ENCODE measurements at regions not wholly inside any gene's neighbourhood (a gene's known extent, or its start where the extent isn't known, plus 50 kb on each side); places are given as distances from the start of the nearest gene placed in this dataset.

DNA sequence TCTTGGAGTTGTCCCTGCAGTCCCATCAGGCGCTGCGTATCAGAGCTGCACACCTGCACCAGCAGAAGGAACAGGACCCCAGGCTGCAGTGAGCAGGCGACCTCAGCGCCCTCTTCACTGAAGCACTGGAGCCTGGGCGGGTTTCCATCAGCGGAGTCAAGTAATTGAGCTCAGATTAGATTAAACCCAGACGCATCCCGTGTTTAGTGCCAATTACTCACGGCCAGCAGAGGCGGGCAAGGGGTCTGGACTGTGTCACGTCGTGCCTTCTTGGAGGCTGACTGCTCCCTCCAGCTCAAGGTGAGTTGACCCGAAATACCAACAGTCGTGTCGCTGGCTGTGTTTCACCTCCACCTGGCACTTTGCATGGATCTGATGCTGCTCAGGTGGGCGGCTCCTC is 123.6 kb downstream of the CXCL12 start:
- no peak for DNase-seq (ENCODE audit: extremely low spot score, unreplicated experiment)
- no peak overlapping the region for H3K4me3 Mint-ChIP-seq (ENCODE audit: unreplicated experiment)
- TF ChIP-seq, protein P1, sequence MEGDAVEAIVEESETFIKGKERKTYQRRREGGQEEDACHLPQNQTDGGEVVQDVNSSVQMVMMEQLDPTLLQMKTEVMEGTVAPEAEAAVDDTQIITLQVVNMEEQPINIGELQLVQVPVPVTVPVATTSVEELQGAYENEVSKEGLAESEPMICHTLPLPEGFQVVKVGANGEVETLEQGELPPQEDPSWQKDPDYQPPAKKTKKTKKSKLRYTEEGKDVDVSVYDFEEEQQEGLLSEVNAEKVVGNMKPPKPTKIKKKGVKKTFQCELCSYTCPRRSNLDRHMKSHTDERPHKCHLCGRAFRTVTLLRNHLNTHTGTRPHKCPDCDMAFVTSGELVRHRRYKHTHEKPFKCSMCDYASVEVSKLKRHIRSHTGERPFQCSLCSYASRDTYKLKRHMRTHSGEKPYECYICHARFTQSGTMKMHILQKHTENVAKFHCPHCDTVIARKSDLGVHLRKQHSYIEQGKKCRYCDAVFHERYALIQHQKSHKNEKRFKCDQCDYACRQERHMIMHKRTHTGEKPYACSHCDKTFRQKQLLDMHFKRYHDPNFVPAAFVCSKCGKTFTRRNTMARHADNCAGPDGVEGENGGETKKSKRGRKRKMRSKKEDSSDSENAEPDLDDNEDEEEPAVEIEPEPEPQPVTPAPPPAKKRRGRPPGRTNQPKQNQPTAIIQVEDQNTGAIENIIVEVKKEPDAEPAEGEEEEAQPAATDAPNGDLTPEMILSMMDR (IDR thresholded peaks at IDR 0.05), result no peak
- H3K27me3 Mint-ChIP-seq (ENCODE audit: unreplicated experiment), result peaks cover 28% of the 10 kb centered on the region
- H3K9me3 Mint-ChIP-seq (ENCODE audit: unreplicated experiment), result no peaks in the 10 kb centered on the region
- no peaks in the 10 kb centered on the region for H3K36me3 Mint-ChIP-seq (ENCODE audit: unreplicated experiment)
- H3K27ac Mint-ChIP-seq (ENCODE audit: unreplicated experiment), result no peak overlapping the region
- H3K4me1 Mint-ChIP-seq (ENCODE audit: unreplicated experiment), result no peaks in the 10 kb centered on the region

DNA sequence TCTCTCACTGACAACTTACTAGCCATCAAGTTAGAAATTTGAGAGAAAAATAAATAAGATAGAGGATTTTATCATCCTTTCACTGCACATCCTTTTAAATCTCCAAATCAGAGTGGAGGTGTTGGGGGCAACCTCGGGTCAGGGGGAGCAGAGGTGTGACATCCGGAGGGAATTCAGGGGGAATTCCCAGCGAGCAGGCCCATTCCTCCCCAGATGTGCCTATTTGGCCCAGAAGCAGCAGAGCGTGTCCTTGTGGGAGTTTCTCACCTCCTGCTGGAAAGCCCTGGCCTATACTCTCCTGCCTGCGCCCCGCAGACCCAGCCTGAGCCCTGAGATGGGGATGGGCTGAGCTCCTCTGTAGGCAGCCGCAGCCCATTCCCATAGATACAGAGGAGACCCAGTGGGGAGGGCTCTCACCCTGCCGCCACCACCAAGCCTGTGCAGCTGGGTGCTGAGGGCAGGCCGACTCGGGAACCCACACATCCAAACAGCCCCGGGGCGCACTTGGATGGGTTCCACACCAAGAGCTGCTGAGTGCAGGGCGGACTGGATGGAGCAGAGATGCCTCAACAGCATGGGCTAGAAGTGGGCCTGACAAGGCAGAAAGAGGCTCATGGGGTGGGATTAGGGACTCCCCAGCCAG is 124.5 kb downstream of the CXCL12 start:
- Mint-ChIP-seq H3K4me3 (ENCODE audit: unreplicated experiment) (no peak overlapping the region), H3K27me3 (ENCODE audit: unreplicated experiment) (peaks cover 28% of the 10 kb centered on the region), H3K9me3 (ENCODE audit: unreplicated experiment) (no peaks in the 10 kb centered on the region), H3K36me3 (ENCODE audit: unreplicated experiment) (no peaks in the 10 kb centered on the region), H3K27ac (ENCODE audit: unreplicated experiment) (no peak overlapping the region), H3K4me1 (ENCODE audit: unreplicated experiment) (no peaks in the 10 kb centered on the region)
- DNase-seq (ENCODE audit: extremely low spot score, unreplicated experiment), result no peak
- TF ChIP-seq, protein P1 (IDR thresholded peaks at IDR 0.05), result no peak

DNA sequence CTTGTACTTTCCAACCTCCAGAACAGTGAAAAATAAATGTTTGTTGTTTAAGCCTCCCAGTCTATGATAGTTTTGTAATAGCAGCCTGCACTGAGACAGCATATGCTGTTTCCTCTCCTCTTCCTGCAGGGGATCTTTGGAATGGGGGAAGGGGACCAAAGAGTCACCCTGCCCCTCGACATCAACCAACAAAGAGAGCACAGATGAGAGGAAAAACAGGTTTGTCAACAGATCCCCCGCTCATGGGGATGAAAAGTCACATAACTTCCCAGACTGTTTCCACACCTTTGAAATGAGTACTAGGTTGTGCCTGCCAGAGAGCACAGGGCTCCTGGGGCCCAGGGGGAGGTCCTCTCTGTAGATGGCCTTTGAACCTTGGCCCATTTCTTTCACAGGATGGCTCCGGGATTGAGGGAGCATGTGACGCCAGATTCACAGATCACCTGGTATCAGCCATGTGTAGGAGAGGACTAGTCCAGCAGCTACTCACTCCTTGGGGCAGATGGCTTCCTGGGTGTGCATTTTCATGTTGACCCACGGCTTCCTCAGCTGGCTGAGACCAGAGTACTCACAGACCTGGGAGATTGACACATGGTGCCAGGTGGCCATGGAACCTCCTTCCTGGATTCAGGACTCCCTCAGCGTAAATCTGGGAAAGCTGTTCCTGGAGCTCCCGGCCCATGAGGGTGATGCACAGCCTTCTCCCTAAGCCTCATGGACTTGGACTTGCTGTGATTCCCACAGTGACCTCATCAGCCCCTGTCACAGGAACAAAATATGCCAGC is 125.6 kb downstream of the CXCL12 start:
- H3K27me3 Mint-ChIP-seq (ENCODE audit: unreplicated experiment), result peaks cover 27% of the 10 kb centered on the region
- H3K4me3 Mint-ChIP-seq (ENCODE audit: unreplicated experiment), result no peak overlapping the region
- no peak overlapping the region for H3K27ac Mint-ChIP-seq (ENCODE audit: unreplicated experiment)
- no peak for DNase-seq (ENCODE audit: extremely low spot score, unreplicated experiment)
- H3K4me1 Mint-ChIP-seq (ENCODE audit: unreplicated experiment), result peaks cover under 1% of the 10 kb centered on the region
- no peaks in the 10 kb centered on the region for H3K9me3 Mint-ChIP-seq (ENCODE audit: unreplicated experiment)
- TF ChIP-seq, protein P1 (IDR thresholded peaks at IDR 0.05), result no peak
- no peaks in the 10 kb centered on the region for H3K36me3 Mint-ChIP-seq (ENCODE audit: unreplicated experiment)

DNA sequence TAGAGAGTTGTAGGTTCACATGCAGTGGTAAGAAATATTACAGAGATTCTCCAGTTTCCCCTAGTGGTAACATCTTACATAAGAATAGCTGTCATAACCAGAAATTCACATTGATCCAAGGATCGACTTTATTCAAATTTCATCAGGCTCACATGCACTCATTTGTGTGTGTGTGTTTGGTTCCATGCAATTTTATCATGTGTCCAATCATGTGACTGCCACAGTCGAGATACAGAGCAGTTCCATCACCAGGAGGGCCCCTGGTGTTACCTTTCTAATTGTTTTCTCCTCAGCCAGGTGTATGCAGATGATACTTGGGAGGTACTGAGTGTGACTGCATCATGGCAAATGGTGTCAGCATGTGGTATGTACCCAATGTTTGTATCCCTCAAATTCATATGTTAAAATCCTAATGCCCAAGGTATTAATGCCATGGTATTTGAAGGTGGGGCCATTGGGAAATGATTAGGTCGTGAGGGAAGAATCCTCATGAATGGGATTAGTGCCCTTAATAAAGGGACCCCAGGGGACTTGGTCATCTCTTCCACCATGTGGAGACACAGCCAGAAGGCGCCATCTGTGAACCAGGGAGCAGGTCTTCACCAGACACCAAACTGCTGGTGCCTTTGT is 126.3 kb downstream of the CXCL12 start:
- Mint-ChIP-seq H3K27me3 (ENCODE audit: unreplicated experiment) (peaks cover 25% of the 10 kb centered on the region), H3K36me3 (ENCODE audit: unreplicated experiment) (no peaks in the 10 kb centered on the region), H3K27ac (ENCODE audit: unreplicated experiment) (no peak overlapping the region), H3K4me1 (ENCODE audit: unreplicated experiment) (peaks cover 7% of the 10 kb centered on the region), H3K9me3 (ENCODE audit: unreplicated experiment) (no peaks in the 10 kb centered on the region), H3K4me3 (ENCODE audit: unreplicated experiment) (no peak overlapping the region)
- TF ChIP-seq, protein P1 (IDR thresholded peaks at IDR 0.05), result no peak
- DNase-seq (ENCODE audit: extremely low spot score, unreplicated experiment), result no peak

DNA sequence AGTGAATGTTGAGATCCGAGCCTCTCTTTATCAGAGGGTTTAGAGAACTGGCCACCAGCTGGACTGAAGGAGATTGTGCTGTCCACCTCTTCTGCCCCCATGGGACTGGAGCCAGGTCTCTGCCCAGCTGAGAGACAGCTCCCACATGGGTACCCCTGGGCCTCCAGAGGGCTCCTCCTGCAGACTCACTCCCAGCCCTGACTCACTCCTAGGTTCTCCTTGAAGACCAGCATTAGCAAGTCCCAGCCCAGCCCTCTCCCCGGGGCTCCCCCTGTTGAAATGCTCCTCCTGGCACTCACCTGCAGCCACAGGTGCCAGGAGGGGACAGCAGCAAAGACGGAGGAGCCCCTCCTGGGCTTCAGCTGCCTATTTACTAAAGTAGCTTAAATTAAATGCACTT is 126.9 kb downstream of the CXCL12 start:
- Mint-ChIP-seq H3K27me3 (ENCODE audit: unreplicated experiment) (peaks cover 22% of the 10 kb centered on the region), H3K4me3 (ENCODE audit: unreplicated experiment) (no peak overlapping the region), H3K36me3 (ENCODE audit: unreplicated experiment) (no peaks in the 10 kb centered on the region), H3K9me3 (ENCODE audit: unreplicated experiment) (no peaks in the 10 kb centered on the region), H3K4me1 (ENCODE audit: unreplicated experiment) (peaks cover 12% of the 10 kb centered on the region), H3K27ac (ENCODE audit: unreplicated experiment) (no peak overlapping the region)
- TF ChIP-seq, protein P1 (IDR thresholded peaks at IDR 0.05), result no peak
- no peak for DNase-seq (ENCODE audit: extremely low spot score, unreplicated experiment)

Measured in osteocyte (in vitro differentiated cells).